Left ventricle myocardium inferior (tissue), 1 donor: ENCODE measurements at regions not wholly inside any gene's neighbourhood (a gene's known extent, or its start where the extent isn't known, plus 50 kb on each side); places are given as distances from the start of the nearest gene placed in this dataset.
A peak's percentile ranks its signal among the peaks of the same experiment; 100 is the strongest.

Experiments used
- DNase-seq: peaks from one replicate; pipeline ENCODE4 v3.0.0-alpha.2; 2020
- H3K27ac ChIP-seq: fragments of 200-600 bp; replicated peaks from 2 replicates; pipeline ENCODE4 v1.8.0; 2021
- H3K27me3 ChIP-seq: fragments of 200-600 bp; 2 replicates; pipeline ENCODE4 v1.8.0; 2021; ENCODE audit warnings: low read depth
- H3K36me3 ChIP-seq: fragments of 200-600 bp; 2 replicates; pipeline ENCODE4 v1.8.0; 2021
- H3K4me1 ChIP-seq: fragments of 200-600 bp; 2 replicates; pipeline ENCODE4 v1.8.0; 2021
- H3K4me3 ChIP-seq: fragments of 200-600 bp; 2 replicates; pipeline ENCODE4 v1.8.0; 2021; ENCODE audit warnings: mild to moderate bottlenecking, moderate library complexity
- H3K9me3 ChIP-seq: fragments of 200-600 bp; replicated peaks from 2 replicates; pipeline ENCODE4 v1.8.0; 2021
- intact Hi-C: fragments of 100-400 bp; cut with micrococcal nuclease; formaldehyde crosslinking; loops from one replicate; pipeline ENCODE4 v1.11.0; 2022
- TF ChIP-seq, protein P1 (sequence below): fragments of 200-600 bp; IDR thresholded peaks from 2 replicates; pipeline ENCODE4 v1.8.0; 2021; ENCODE audit warnings: antibody characterized with exemption, mild to moderate bottlenecking, borderline replicate concordance
- donor health status: DM: no; HTN: yes; CAD: no; lungs with severe emphysema.

DNA sequence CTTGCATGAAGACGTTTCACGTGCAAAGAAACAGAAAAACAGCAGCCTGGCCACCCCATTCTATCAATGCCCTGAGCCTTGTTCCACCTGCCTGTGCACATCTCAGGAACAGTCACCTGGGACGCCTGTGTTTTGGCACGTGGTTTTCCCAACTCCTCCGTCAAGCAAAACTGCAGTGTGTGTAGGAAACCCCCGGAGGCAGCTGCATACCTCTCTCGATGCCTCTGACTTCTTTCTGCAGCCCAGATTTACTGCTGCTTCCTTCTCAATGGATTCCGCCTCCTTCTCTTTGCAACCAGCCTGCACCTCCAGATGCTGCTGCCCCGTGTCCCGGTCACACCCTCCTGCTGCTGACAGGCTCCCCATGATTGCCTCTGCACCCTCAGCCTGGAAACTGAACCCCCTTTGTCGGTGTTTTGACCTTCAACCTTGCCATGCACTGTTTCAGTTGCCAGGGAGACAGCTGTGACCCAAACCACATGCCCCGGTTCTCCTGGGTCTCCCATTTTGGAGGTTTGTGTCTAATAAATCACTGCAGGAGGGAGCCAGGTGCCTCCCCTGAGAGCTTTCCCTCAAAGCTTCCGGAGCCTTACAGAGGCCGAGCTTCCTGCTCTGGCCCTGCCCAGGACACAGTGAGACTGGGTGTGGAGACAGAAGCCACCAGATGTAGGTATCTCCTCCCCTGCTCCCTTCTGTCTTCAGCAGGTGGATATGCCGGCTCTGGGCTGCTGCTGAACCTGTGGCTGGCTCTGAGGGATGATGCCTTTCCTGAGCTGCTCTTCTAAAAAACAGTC is 395.5 kb upstream of the IRX1 start:
- H3K36me3 ChIP-seq: no peaks in the 10 kb centered on the region
- H3K27me3 ChIP-seq: peaks cover 91% of the 10 kb centered on the region
- intact Hi-C loops: no loop called here
- peaks cover 5% of the 10 kb centered on the region for H3K4me1 ChIP-seq
- peaks cover 7% of the 10 kb centered on the region for H3K9me3 ChIP-seq
- no peak overlapping the region for H3K4me3 ChIP-seq
- TF ChIP-seq, protein P1, sequence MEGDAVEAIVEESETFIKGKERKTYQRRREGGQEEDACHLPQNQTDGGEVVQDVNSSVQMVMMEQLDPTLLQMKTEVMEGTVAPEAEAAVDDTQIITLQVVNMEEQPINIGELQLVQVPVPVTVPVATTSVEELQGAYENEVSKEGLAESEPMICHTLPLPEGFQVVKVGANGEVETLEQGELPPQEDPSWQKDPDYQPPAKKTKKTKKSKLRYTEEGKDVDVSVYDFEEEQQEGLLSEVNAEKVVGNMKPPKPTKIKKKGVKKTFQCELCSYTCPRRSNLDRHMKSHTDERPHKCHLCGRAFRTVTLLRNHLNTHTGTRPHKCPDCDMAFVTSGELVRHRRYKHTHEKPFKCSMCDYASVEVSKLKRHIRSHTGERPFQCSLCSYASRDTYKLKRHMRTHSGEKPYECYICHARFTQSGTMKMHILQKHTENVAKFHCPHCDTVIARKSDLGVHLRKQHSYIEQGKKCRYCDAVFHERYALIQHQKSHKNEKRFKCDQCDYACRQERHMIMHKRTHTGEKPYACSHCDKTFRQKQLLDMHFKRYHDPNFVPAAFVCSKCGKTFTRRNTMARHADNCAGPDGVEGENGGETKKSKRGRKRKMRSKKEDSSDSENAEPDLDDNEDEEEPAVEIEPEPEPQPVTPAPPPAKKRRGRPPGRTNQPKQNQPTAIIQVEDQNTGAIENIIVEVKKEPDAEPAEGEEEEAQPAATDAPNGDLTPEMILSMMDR: no peak
- no peak for DNase-seq
- no peak overlapping the region for H3K27ac ChIP-seq

DNA sequence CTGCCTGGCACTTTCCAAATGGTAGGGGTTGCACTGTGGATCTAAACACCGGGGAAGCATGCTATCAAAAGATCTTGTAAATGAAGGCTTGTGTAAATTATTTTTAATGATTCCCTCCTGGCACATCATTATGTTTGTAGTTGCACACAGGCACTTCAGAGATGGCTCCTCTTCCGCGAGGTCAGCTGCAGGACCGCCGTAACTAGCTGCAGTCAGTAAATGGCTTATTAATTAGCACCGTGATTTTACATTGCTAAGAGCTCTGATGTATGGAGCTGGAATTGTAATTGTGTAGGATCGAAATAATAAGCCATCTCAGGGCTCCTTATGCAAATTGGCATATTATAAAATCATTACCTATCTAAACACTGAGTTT is 397.6 kb upstream of the IRX1 start:
- TF ChIP-seq, protein P1: no peak
- intact Hi-C loops: no loop called here

DNA sequence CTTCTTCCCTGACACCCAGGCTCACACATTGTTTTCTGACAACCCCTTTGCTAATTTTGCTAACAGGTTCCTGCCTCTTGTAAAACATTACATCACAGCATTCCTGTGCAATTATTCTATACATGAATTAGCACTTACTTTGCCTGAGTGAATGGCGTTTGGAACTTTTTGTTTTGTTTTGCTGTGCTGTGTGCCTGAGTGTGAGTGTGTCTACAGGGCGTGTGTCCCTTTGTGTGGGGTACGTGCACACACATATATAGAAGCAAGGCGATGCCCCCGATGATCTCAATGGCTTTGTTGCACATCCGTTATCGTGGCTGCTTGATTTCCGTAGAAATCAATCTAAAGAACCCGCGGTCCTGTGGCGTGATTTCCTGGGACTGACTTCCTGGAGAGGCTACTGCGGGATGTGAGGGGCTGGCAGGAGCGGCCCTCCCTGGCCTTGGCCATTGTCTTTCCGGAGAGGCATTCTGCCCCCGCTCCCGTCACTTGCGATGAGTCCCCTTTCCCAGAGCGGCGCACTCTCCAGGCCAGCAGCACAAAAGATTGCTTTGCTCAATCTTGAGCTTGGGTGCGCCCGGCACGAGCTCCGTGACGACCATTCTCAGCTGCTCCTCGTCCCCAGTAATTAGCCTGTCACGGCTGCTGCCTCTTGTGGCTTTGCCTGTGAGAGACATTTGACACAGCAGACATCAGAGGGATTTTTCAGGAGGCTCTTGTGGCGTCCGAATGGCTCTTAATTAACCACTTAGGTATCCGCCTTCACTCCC is 398.1 kb upstream of the IRX1 start:
- Histone ChIP-seq H3K27ac (no peak overlapping the region), H3K27me3 (peaks cover 97% of the 10 kb centered on the region), H3K36me3 (no peaks in the 10 kb centered on the region), H3K4me1 (peaks cover 5% of the 10 kb centered on the region), H3K9me3 (no peaks in the 10 kb centered on the region), H3K4me3 (peak overlapping the region; percentile 31)
- intact Hi-C loops: no loop called here
- TF ChIP-seq, protein P1: no peak
- DNase-seq: no peak

More for the DNA sequence above, 397.6 kb upstream of the IRX1 start:
- Histone ChIP-seq H3K4me1 (peaks cover 5% of the 10 kb centered on the region), H3K27me3 (peaks cover 97% of the 10 kb centered on the region), H3K9me3 (no peaks in the 10 kb centered on the region), H3K4me3 (peak overlapping the region; percentile 31), H3K27ac (no peak overlapping the region), H3K36me3 (no peaks in the 10 kb centered on the region)
- DNase-seq: no peak

DNA sequence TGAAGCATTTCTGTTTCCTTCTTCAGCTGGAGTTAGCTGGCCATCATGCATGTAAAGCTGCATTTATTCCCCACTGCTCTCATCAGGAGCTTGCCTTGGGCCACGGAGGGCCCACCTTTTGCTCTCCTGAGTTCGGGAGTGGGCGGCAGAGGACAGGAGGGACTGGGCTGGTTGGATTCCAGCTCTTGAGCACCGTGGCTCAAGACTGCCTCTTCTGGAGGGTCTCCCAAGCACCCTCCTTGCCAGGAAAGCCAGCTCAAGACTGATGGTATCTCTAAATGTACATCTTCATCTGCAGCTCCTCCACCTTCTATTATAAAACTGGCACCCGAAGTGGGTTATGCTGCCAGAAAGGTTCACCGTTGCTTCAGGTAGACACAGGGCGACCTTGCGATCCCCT is 399.6 kb upstream of the IRX1 start:
- H3K36me3 ChIP-seq: no peaks in the 10 kb centered on the region
- intact Hi-C loops: no loop called here
- no peaks in the 10 kb centered on the region for H3K9me3 ChIP-seq
- H3K27me3 ChIP-seq: peaks cover 100% of the 10 kb centered on the region
- H3K27ac ChIP-seq: no peak overlapping the region
- DNase-seq: no peak
- H3K4me1 ChIP-seq: peaks cover 5% of the 10 kb centered on the region
- TF ChIP-seq, protein P1: no peak
- no peak overlapping the region for H3K4me3 ChIP-seq

DNA sequence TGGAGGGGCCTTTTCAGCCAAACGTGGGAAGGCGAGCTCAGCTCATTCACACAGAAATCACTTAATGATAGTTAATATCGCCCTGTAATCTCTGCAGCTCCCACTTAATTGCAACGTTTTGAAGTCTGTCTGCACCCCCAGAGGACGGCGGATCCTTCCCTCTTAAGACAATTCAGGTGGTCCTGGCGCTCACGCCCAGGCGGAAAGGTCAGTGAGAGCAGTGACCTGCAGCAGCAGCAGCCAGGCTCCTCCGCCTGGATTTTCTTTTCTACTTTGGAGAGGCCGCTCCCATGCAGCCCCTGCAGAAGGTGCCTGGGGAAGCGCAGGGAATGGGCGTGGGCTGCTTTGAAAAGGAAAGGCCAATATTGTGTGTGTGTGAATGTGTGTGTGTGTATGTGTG is 400.9 kb upstream of the IRX1 start:
- no peaks in the 10 kb centered on the region for H3K9me3 ChIP-seq
- DNase-seq: no peak
- TF ChIP-seq, protein P1: no peak
- H3K27me3 ChIP-seq: peaks cover 91% of the 10 kb centered on the region
- H3K36me3 ChIP-seq: no peaks in the 10 kb centered on the region
- H3K4me1 ChIP-seq: peaks cover 5% of the 10 kb centered on the region
- intact Hi-C loops: no loop called here
- H3K27ac ChIP-seq: no peak overlapping the region
- H3K4me3 ChIP-seq: no peak overlapping the region
